Stimulated activated CD8-positive, alpha-beta memory T cell treated with anti-CD3 and anti-CD28 coated beads, Interleukin-15, amount 100 ng/mL, for 24 hours (primary cell): ENCODE measurements at regions not wholly inside any gene's neighbourhood (a gene's known extent, or its start where the extent isn't known, plus 50 kb on each side); places are given as distances from the start of the nearest gene placed in this dataset.

Source experiments
- DNase-seq: peaks from one replicate; pipeline ENCODE4 v3.0.0-alpha.2; 2020; ENCODE audit warnings: low read depth

DNA sequence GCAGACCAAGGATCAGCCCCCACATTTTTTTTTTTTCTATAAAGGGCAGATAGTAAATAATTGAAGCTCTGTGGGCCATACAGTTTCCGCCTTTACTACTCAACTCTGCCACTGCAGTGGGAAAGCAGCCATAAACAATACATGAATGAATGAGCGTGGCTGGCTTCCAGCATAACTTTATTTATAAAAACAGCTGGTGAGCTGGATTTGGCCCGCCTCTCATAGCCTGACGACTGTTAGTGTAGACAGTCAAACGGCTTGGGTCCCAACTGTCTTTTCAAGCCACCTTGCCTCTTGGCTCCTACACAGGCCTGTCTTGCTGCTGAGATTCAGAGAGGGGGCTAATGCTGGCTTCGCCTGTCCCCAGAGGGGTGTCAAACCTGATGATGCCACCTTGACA lies 169.8 kb upstream of the GPR26 start:
- no peak for DNase-seq

DNA sequence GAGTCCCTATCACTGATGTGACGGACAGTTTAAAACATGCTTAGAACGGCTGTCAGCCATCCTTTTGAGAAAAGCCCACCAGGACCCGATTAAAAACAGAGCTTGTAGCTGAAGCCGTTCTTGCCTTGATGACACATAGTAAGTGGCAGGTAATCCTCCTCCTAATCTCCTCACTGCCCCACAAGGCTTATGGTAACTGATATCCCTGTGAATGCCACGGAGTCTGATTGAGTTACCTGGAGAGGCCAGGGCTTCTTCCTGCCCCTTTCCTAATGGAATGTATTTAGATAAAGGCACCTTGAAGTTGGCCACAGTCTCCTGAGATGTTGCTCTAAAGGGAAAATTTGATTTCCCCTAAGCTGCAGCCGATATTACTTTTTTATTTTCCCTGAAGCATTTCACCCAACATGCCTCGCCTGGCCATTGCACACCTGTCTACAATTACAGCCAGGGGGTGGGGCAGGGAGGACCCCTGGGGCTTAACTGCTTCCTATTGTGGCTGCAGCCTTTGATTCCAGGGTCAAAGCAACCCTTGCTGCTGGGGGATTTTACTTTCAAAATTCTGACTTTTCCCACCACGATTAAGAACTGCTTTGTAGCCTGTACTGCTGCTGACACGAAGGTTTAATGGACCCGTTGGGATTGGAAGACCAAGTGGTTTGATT lies 169.0 kb upstream of the GPR26 start:
- DNase-seq: no peak

DNA sequence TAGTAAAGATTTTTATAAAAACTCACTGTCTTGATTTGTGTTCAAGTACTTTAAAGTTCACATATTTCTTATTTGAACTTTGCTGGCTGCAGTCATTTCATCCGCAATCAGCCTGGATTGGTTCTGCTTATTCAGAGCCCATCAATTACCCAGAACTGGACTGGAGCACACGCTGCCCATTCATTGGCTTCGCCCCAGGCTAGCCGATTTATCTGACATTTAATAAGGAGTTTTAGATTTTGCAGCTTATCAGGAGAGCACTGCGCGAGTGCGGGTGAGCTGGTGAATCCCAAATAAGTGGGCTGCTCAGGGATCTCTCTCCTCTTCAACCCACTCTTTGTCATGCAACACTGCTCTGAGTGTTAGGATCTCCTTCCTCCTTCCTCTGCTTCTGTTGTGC lies 166.0 kb upstream of the GPR26 start:
- no peak for DNase-seq

- DNase-seq: no peak
Measured at GRCh38 chr10:123501148-123501547, 165.0 kb upstream of the GPR26 start.

DNA sequence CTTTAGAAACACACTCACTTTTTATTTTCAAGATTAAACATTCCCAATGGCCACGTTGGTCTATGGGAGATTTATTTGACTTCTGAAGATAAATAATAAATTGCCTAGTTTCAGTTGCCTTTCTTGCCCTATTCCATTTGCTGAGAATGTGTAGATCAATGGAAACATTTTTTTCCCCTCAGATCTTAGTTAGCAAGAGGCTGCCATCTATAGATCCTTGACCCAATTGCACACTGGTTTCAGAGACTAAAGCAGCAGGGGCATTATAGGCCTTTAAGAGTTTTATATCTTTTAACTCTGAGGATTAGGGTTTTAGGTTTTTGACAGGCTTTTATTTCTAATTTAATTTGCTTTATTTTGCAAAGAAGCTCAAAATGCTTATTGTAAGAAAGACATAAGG lies 163.2 kb upstream of the GPR26 start:
- no peak for DNase-seq

- DNase-seq: no peak
Measured at GRCh38 chr10:123506455-123506854, 159.7 kb upstream of the GPR26 start.

- DNase-seq: no peak
Measured at GRCh38 chr10:123507298-123507697, 158.9 kb upstream of the GPR26 start.

- DNase-seq: no peak
Measured at GRCh38 chr10:123509338-123509737, 156.8 kb upstream of the GPR26 start.

GRCh38 chr10:123512901-123513775 lies 153.0 kb upstream of the GPR26 start:
- no peak for DNase-seq

GRCh38 chr10:123513870-123514269 lies 152.3 kb upstream of the GPR26 start:
- DNase-seq: no peak

DNA sequence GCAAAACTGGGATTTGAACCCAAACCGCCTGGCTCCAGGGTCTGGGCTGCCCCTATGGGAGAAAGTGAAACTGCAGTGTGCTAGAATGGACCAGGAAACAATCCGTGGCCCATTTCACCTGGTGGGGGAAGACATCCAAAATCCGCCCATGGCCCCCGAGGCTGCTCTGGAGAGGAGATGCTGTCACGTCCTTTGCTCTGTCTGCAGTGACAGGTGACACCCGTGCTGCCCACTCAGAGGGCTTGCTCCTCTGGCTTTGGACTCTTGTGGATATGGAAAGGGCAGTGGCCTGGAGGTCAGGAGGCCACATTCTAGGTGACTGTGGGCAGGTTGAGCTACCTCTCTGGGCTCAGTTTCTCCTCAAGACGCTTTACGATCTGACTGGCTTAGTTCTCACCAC lies 151.2 kb upstream of the GPR26 start:
- no peak for DNase-seq

DNA sequence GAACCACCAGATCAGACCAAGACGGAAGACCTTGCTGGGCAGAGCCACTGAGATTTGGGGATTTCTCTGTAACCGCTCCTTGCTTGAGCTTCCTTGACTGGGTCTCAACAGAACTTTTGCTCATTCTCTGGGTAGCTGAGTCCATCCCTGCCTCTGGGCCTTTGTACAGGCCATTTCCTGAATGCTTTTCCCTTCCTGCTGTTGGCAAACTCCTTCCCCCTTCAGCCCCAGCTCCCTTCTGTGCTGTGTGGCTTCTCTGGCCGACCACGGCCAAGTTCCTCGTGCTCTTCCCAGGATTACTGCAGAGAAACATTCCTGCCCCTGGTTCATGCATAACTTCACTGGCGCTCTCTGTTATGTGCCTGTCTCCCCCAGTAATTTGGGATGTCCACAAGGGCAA lies 150.5 kb upstream of the GPR26 start:
- no peak for DNase-seq

GRCh38 chr10:123516291-123516690 lies 149.9 kb upstream of the GPR26 start:
- no peak for DNase-seq

DNA sequence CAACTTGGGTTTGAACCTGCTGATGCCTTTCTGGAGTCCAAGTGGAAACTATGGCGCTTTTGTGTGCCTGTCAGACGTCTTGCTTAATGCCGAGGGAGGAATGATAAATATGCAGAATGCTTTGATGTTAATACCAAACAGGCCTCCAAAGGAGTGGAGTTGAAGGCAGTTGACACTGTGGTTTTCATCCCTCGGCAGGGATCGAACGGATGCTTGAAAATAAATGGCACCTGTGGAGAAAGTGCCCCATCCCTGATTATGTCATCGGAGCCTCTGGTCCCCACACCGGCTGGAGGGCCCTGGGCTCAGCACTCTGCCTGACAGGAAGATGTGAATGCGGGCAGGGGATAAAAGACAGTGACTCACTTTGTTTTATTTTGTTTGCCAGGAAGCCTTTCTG lies 148.7 kb upstream of the GPR26 start:
- DNase-seq: no peak

- no peak for DNase-seq
Measured at GRCh38 chr10:123517901-123518300, 148.3 kb upstream of the GPR26 start.

DNA sequence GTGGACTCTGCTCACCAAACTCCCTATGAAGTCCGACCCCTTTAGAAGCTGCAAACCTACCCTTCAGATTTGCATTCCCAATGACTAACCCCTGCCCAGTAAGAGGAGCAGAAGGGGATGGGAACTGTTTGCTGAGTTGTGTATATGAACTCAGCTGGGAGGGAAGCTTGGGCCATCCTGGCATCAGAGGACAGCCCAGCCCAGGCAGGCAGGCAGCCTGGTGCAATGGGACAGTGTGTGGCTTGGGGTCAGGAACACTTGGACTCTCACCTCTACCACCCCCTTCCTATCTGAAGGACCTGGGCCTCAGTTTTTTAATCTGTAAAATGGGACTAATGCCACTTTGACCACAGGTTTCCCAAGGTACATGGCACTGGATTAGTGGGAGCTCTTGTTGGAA lies 147.4 kb upstream of the GPR26 start:
- DNase-seq: no peak

DNA sequence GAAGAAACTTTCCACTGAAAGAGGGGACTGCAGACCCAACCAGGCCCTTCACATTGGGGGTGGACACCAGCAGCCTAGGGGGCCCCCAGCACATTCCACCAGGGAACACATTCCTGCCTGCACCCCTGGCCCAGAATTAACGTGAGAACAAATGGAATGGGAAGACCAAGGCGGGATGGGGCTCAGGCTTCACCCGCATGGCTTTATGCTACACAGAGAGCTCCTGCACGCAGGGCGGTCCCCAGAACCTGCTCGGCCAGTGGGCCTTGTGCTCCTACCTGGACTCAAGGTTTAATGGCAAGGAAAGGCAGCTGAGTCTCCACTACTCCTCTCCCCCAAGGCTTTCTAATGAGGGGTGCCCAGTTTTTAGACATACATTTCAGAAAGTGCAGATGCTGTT lies 146.3 kb upstream of the GPR26 start:
- DNase-seq: no peak

- DNase-seq: no peak
Measured at GRCh38 chr10:123521076-123521475, 145.1 kb upstream of the GPR26 start.

DNA sequence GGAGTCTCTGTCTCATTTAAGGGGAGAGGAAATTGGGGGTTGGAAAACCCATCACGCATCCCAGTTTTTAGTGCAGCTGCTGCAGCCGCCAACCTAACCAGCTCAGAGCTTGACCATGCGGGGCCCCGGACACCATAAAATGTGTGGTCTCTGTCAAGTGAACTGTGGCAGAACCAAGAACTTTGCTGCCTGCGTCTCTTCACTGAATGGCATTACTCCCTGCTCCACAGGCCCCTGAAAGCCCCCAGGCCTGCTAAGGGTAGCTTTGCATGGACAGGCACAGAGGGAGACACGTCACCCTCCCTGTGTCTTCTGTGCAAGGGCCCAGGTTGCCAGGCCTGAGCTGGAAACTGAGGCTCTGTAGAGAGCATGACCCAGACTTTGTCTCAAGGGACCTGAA lies 144.6 kb upstream of the GPR26 start:
- no peak for DNase-seq

- no peak for DNase-seq
Measured at GRCh38 chr10:123522702-123523312, 143.3 kb upstream of the GPR26 start.

GRCh38 chr10:123523833-123524232 lies 142.3 kb upstream of the GPR26 start:
- no peak for DNase-seq

- no peak for DNase-seq
Measured at GRCh38 chr10:123526356-123527064, 139.6 kb upstream of the GPR26 start.

- no peak for DNase-seq
Measured at GRCh38 chr10:123527151-123527550, 139.0 kb upstream of the GPR26 start.
